GM12873 (cell line): ENCODE measurements at regions not wholly inside any gene's neighbourhood (a gene's known extent, or its start where the extent isn't known, plus 50 kb on each side); places are given as distances from the start of the nearest gene placed in this dataset.

Experiments
- CTCF ChIP-seq: IDR thresholded peaks from 2 replicates; pipeline ENCODE4 v1.5.1; 2012; ENCODE audit warnings: low read depth, mild to moderate bottlenecking, moderate library complexity, low read length, control low read depth; ENCODE audit not compliant: insufficient read depth; ENCODE audit errors: missing control alignments

- no peak for TF ChIP-seq CTCF
Measured at GRCh38 chr10:52391927-52392602, 78.0 kb downstream of the DKK1 start.

- no peak for TF ChIP-seq CTCF
Measured at GRCh38 chr10:52394246-52394645, 80.2 kb downstream of the DKK1 start.

- no peak for TF ChIP-seq CTCF
Measured at GRCh38 chr10:52400562-52400961, 86.5 kb downstream of the DKK1 start.

- no peak for TF ChIP-seq CTCF
Measured at GRCh38 chr10:52409195-52409594, 95.1 kb downstream of the DKK1 start.

GRCh38 chr10:52409928-52410327 is 95.8 kb downstream of the DKK1 start:
- TF ChIP-seq CTCF, result no peak

- no peak for TF ChIP-seq CTCF
Measured at GRCh38 chr10:52410916-52411315, 96.8 kb downstream of the DKK1 start.

- no peak for TF ChIP-seq CTCF
Measured at GRCh38 chr10:52419281-52419680, 105.2 kb downstream of the DKK1 start.
